GM12872 (cell line): ENCODE measurements at regions not wholly inside any gene's neighbourhood (a gene's known extent, or its start where the extent isn't known, plus 50 kb on each side); places are given as distances from the start of the nearest gene placed in this dataset.

Experiments
- CTCF ChIP-seq: IDR thresholded peaks from 3 replicates; pipeline ENCODE4 v1.5.1; 2011; ENCODE audit warnings: low read depth, mild to moderate bottlenecking, low read length, moderate library complexity; ENCODE audit not compliant: insufficient read depth

GRCh38 chr14:89707086-89707485 is 247.4 kb downstream of the EFCAB11 start:
- no peak for TF ChIP-seq CTCF

DNA sequence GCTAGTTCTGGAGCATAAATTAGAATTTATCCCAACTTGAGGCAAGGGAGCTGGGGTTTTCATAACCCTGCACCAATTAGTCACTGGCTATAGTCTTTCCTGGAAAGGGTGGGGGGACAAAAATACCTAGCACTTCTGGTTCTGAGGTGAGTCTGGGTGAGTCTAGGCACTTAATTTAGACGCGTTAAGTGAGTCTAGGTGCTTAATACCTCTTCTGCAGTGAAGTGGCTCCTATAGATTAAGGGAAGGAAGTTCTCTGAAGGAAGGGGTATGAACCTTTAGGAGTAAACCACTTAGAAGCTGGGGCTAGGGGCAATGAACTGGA is 251.7 kb downstream of the EFCAB11 start:
- no peak for TF ChIP-seq CTCF

DNA sequence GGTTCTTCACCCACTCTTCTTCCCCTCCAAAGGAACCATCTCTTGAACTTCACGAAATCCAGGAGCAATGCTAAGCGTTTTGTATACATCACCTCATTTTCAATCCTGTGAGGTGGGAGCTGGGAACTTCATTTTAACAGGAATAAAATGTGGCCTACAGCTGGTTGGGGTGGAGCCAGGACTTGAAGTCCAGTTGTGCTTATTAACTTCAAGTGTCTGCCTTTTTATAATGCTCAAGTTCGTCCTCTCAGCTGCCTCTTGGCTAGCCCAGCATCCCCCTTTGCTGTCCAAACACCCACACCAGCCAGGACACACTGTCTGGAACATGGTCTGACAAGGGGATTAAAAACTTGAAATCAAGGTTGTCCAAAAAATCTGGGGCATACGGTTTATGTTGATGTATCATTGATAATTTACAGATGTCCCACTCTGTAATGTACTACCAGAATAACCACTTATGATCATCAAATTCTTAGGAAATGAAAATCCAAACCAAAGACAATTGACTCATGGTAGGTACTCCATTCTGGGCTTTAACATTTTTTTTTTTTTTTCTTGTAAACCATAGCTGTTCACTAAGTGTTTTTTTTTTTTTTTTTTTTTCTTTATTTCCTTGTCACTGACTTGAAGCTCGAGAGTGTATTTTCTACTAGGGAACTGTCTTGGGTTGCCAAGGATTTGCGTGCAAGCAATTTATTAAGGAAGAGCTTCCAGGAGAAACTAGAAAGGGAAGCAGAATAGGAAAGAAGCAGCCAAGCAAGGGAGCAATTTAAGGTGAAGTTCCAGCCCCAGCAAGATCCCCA is 252.3 kb downstream of the EFCAB11 start:
- TF ChIP-seq CTCF, result no peak

DNA sequence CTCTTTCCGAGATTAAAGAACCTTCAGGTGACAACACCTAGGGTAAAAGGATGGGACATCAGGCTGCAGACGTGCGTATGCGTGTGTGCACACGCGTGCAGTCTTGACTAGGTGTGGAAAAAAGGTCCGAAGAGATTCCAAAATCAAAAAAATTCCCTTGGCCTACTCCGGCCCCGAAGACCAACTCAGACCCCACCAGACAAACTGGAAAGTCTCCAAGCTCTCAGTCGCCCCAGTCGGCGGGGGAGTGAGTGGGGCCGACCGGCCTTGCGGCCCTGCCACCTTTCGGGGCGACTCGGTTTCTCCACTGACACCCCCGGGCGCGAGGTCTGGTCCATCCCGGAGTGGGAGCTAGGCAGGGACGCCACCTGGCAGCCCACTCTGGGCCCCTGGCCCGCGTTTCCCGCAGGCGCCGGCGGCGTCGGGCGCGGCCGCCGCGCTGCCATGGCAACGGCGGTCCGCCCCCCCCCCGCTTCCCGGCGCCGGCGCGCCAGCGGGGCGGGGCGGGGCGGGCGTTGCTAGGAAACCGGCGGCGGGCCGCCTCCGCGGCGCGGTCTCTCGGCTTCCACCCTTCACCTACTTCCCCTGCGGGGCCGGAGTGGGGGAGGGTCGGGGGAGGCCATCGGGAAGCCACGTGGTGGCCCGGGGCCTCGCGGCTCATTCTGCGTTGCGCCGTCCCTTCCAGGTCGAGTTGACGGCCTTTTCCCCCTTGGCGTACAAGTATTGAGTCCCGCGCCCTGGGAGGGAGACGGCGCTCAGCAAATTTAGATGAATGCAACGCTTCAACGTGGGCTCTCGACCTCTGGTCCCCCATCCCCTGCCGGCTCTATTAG is 253.1 kb downstream of the EFCAB11 start:
- TF ChIP-seq CTCF, result no peak

GRCh38 chr14:89700801-89701200 is 253.7 kb downstream of the EFCAB11 start:
- no peak for TF ChIP-seq CTCF

GRCh38 chr14:89699071-89699470 is 255.5 kb downstream of the EFCAB11 start:
- no peak for TF ChIP-seq CTCF

DNA sequence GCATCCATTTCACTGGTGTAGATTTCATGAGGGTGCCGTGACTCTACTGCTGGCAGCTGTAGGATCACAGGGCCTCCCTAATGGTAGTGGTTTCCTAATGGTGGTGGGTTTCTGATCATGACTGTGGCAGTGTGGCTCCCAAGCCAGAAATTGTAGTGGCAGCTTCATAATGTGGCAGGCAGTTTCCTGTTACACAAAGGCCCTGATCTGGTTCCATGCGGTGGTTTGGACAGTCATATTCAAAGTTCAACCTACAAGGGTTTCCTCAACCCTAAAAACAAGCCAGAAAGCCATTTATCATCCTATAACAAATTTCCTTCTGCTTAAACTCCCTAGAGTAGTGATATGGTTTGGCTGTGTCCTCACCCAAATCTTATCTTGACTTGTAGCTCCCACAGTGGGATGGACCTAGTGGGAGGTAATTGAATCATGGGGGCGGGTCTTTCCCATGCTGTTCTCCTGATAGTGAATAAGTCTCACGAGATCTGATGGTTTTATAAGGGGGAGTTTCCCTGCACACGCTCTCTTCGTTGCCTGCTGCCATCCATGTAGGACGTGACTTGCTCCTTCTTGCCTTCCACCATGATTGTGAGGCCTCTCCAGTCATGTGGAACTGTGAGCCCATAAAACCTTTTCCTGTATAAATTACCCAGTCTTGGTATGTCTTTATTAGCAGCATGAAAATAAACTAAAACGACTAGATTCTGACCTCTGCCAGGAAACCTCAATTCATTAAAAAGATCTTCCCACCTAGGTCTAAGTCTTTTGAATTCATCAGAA is 257.1 kb downstream of the EFCAB11 start:
- no peak for TF ChIP-seq CTCF
